Adrenal gland (tissue), 9 donors: ENCODE measurements at regions not wholly inside any gene's neighbourhood (a gene's known extent, or its start where the extent isn't known, plus 50 kb on each side); places are given as distances from the start of the nearest gene placed in this dataset.
A peak's percentile ranks its signal among the peaks of the same experiment; 100 is the strongest.

Experiments used
- DNase-seq, 7 donors: peaks; one replicate each; pipeline ENCODE4 v3.0.0-alpha.2; 2019 to 2020
- H3K27ac ChIP-seq, 5 donors: fragments of 200-600 bp; sonication (generic) in 4 of 5; 1 replicate in 3 of 5; 2 replicates in 2 of 5; pipeline versions ENCODE4 v1.5.1 to v1.8.0; 2016 to 2020; ENCODE audit warnings: mild to moderate bottlenecking in 1 of 5
- H3K27me3 ChIP-seq: fragments of 200-600 bp; 2 replicates; pipeline ENCODE4 v1.8.0; 2021
- H3K36me3 ChIP-seq, 2 donors: fragments of 200-600 bp; replicated peaks in 1 of 2; 1 replicate in 1 of 2; 2 replicates in 1 of 2; pipeline versions ENCODE4 v1.5.1 to v1.8.0; 2018 to 2022
- H3K4me1 ChIP-seq, 2 donors: fragments of 200-600 bp; replicated peaks in 1 of 2; 1 replicate in 1 of 2; 2 replicates in 1 of 2; pipeline versions ENCODE4 v1.5.1 to v1.8.0; 2018 to 2021
- H3K4me3 ChIP-seq, 4 donors: fragments of 200-600 bp; sonication (generic) in 3 of 4; one replicate each; pipeline ENCODE4 v1.5.1; 2016 to 2018
- H3K9me3 ChIP-seq, 3 donors: fragments of 200-600 bp; sonication (generic) in 1 of 3; replicated peaks in 1 of 3; 1 replicate in 2 of 3; 2 replicates in 1 of 3; pipeline versions ENCODE4 v1.5.1 to v1.8.0; 2016 to 2021
- CTCF ChIP-seq, 6 experiments: fragments of 450-650 bp in 4 of 6; fragments of 200-600 bp in 2 of 6; sonication (generic) in 1 of 6; IDR thresholded peaks; 1 replicate in 5 of 6; 2 replicates in 1 of 6; pipeline versions ENCODE4 v1.5.1 to v1.8.0; 2016 to 2021; ENCODE audit warnings: antibody characterized with exemption in 6 of 6, mild to moderate bottlenecking in 2 of 6, moderate library complexity in 1 of 6
- POLR2A ChIP-seq, 2 donors: fragments of 450-650 bp; IDR thresholded peaks; one replicate each; pipeline ENCODE4 v1.6.1; 2017; ENCODE audit warnings: antibody characterized with exemption in 2 of 2, mild to moderate bottlenecking in 2 of 2, moderate library complexity in 1 of 2
- WGBS, 4 donors: extraction: QIAGEN DNeasy Blood & Tissue Kit in 2 of 4; methylation state at CpG; one replicate each; pipeline versions ENCODE4 v1.1.5 to v1.1.7; 2013 to 2017; 5-methylcytosine and 5-hydroxymethylcytosine counted together
- intact Hi-C, 2 donors: fragments of 100-400 bp; cut with DNase I; formaldehyde crosslinking; loops; one replicate each; pipeline versions ENCODE4 v1.14.1 to v1.15.0; 2022 to 2023
- donor health status: healthy with polysubstance abuse.
- donor health status: Bipolar disorder and iron deficiency.
- donor health status: DM: yes; HTN: yes; CAD: no.
- donor health status: DM: no; HTN: no; CAD: no.
- donor health status: DM: no; HTN: no; CAD: no.

DNA sequence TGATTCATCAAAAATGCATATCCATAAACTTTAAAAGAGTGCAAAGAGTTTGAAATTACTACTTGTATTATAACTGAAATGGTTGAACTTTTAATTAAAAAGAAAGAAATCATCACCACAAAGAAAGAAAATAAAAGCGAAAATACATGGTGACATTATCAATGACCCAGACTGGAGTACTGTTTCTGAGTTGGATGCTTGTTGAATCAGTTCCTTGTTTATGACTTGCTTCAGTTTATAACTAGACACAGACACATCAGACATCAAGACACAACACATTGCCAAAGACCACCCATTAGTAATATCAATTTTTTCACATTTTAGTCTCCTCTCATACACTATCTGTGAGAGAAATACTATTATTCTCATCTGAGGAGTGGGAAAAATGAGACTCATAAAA, 293.0 kb downstream of the MRPL39 start:
- Histone ChIP-seq H3K9me3 (no peaks in the 10 kb centered on the region), H3K36me3 (no peaks in the 10 kb centered on the region), H3K4me3 (no peak overlapping the region), H3K27me3 (no peaks in the 10 kb centered on the region), H3K4me1 (no peaks in the 10 kb centered on the region), H3K27ac (no peak overlapping the region)
- 45 to 84% (median 66%) methylated on average over 1 of the region's 1 CpG for WGBS, 4 donors
- DNase-seq, result no peak
- no peak for TF ChIP-seq POLR2A (IDR thresholded peaks at IDR 0.05)
- no peak for TF ChIP-seq CTCF (IDR thresholded peaks at IDR 0.05)
- intact Hi-C loops, result no loop called here

GRCh38 chr21:25313829-25314228, 293.5 kb downstream of the MRPL39 start:
- Histone ChIP-seq H3K4me1 (no peaks in the 10 kb centered on the region), H3K4me3 (no peak overlapping the region), H3K27me3 (no peaks in the 10 kb centered on the region), H3K9me3 (no peaks in the 10 kb centered on the region), H3K27ac (no peak overlapping the region), H3K36me3 (no peaks in the 10 kb centered on the region)
- intact Hi-C loops, result no loop called here
- 19 to 28% (median 24%) methylated on average over 3 of the region's 3 CpGs for WGBS, 4 donors
- no peak for DNase-seq
- peak; percentile 14 to 35 (median 23) for TF ChIP-seq CTCF (IDR thresholded peaks at IDR 0.05)
- TF ChIP-seq POLR2A (IDR thresholded peaks at IDR 0.05), result no peak

GRCh38 chr21:25307489-25307888, 299.8 kb downstream of the MRPL39 start:
- no peaks in the 10 kb centered on the region for H3K36me3 ChIP-seq
- no peaks in the 10 kb centered on the region for H3K4me1 ChIP-seq
- no peak for DNase-seq
- 63 to 96% (median 91%) methylated on average over 1 of the region's 1 CpG for WGBS, 4 donors
- H3K9me3 ChIP-seq, result no peaks in the 10 kb centered on the region
- H3K27me3 ChIP-seq, result no peaks in the 10 kb centered on the region
- no peak overlapping the region for H3K27ac ChIP-seq
- intact Hi-C loops, result no loop called here
- no peak for TF ChIP-seq POLR2A (IDR thresholded peaks at IDR 0.05)
- TF ChIP-seq CTCF (IDR thresholded peaks at IDR 0.05), result no peak
- no peak overlapping the region for H3K4me3 ChIP-seq

- no peaks in the 10 kb centered on the region for H3K4me1 ChIP-seq
- intact Hi-C loops, result no loop called here
- WGBS, 4 donors, result 56 to 78% (median 72%) methylated on average over 4 of the region's 4 CpGs
These were observed 302.7 kb downstream of the MRPL39 start for GRCh38 chr21:25304611-25305010.

More at GRCh38 chr21:25304611-25305010, 302.7 kb downstream of the MRPL39 start:
- TF ChIP-seq POLR2A (IDR thresholded peaks at IDR 0.05), result no peak
- TF ChIP-seq CTCF (IDR thresholded peaks at IDR 0.05), result no peak
- no peak for DNase-seq
- Histone ChIP-seq H3K27me3 (no peaks in the 10 kb centered on the region), H3K27ac (no peak overlapping the region), H3K4me3 (no peak overlapping the region), H3K36me3 (no peaks in the 10 kb centered on the region), H3K9me3 (no peaks in the 10 kb centered on the region)
